SK-N-SH (cell line): ENCODE measurements at regions not wholly inside any gene's neighbourhood (a gene's known extent, or its start where the extent isn't known, plus 50 kb on each side); places are given as distances from the start of the nearest gene placed in this dataset.

Experiments used
- CTCF ChIA-PET: fragments of 300-600, 350-600 bp; formaldehyde crosslinking; extraction: SDS; loops from one replicate; lab custom pipeline; 2021; lab: Yijun Ruan, JAX
- POLR2A ChIA-PET: fragments of 350-600 bp; sonication (Branson Sonifier 250); formaldehyde crosslinking; extraction: SDS; loops from one replicate; lab custom pipeline; 2020; ENCODE audit warnings: antibody characterized with exemption, inconsistent platforms; lab: Yijun Ruan, JAX
- DNase-seq: peaks from one replicate; pipeline ENCODE4 v3.0.0; 2012
- H2AFZ ChIP-seq: fragments of 200-600 bp; sonication (generic); 2 replicates; pipeline ENCODE4 v1.8.1; 2016; ENCODE audit warnings: antibody characterized with exemption, mild to moderate bottlenecking, low read depth
- H3F3A ChIP-seq: fragments of 200-600 bp; sonication (generic); replicated peaks from 2 replicates; pipeline ENCODE3; 2016; ENCODE audit warnings: antibody characterized with exemption, mild to moderate bottlenecking; ENCODE audit not compliant: insufficient read depth
- H3K27ac ChIP-seq, 2 experiments: fragments of 200-500 bp in 1 of 2; fragments of 200-600 bp in 1 of 2; sonication (Bioruptor generic) in 1 of 2; sonication (generic), shearing (Covaris generic) in 1 of 2; 2 replicates each; pipeline versions ENCODE4 v1.5.1 to v1.6.1; 2014 to 2016; ENCODE audit warnings: low read depth in 2 of 2, inconsistent platforms in 1 of 2, low read length in 1 of 2, mild to moderate bottlenecking in 1 of 2, mixed read lengths in 1 of 2
- H3K27me3 ChIP-seq: fragments of 200-600 bp; sonication (generic), shearing (Covaris generic); 2 replicates; pipeline ENCODE4 v1.6.1; 2016; ENCODE audit warnings: mixed run types; ENCODE audit not compliant: insufficient read depth
- H3K36me3 ChIP-seq, 2 experiments: fragments of 200-500 bp in 1 of 2; fragments of 200-600 bp in 1 of 2; sonication (Bioruptor generic) in 1 of 2; sonication (generic) in 1 of 2; replicated peaks in 1 of 2; 2 replicates each; pipeline versions ENCODE3 to v1.5.1; 2014 to 2016; ENCODE audit warnings: low read length in 1 of 2, mild to moderate bottlenecking in 1 of 2; ENCODE audit not compliant: insufficient read depth in 2 of 2, control insufficient read depth in 1 of 2
- H3K4me1 ChIP-seq, 2 experiments: fragments of 200-500 bp in 1 of 2; fragments of 200-600 bp in 1 of 2; sonication (Bioruptor generic) in 1 of 2; sonication (generic), shearing (Covaris generic) in 1 of 2; 2 replicates each; pipeline versions ENCODE4 v1.5.1 to v1.6.1; 2014 to 2016; ENCODE audit warnings: low read depth in 1 of 2, low read length in 1 of 2, mixed run types in 1 of 2; ENCODE audit not compliant: insufficient read depth in 2 of 2, control insufficient read depth in 1 of 2
- H3K4me2 ChIP-seq: fragments of 200-600 bp; sonication (generic), shearing (Covaris generic); 2 replicates; pipeline ENCODE4 v1.6.1; 2017; ENCODE audit warnings: mixed run types
- H3K4me3 ChIP-seq, 2 experiments: fragments of 200-500 bp in 1 of 2; fragments of 200-600 bp in 1 of 2; sonication (Bioruptor generic) in 1 of 2; sonication (generic), shearing (Covaris generic) in 1 of 2; 2 replicates each; pipeline versions ENCODE4 v1.5.1 to v1.8.1; 2014 to 2016; ENCODE audit warnings: low read depth in 2 of 2, inconsistent platforms in 1 of 2, low read length in 1 of 2, mild to moderate bottlenecking in 1 of 2, mixed read lengths in 1 of 2, moderate library complexity in 1 of 2
- H3K79me2 ChIP-seq: fragments of 200-600 bp; sonication (generic); 2 replicates; pipeline ENCODE4 v1.8.1; 2017; ENCODE audit warnings: mild to moderate bottlenecking; ENCODE audit not compliant: insufficient read depth
- H3K9ac ChIP-seq: fragments of 200-600 bp; sonication (generic); 2 replicates; pipeline ENCODE4 v1.6.1; 2017; ENCODE audit warnings: mixed run types
- H3K9me2 ChIP-seq: fragments of 200-600 bp; sonication (generic); 2 replicates; pipeline ENCODE4 v1.6.1; 2017; ENCODE audit warnings: mixed run types
- H3K9me3 ChIP-seq: fragments of 200-600 bp; sonication (generic); 2 replicates; pipeline ENCODE4 v1.6.1; 2017; ENCODE audit warnings: mixed run types, mild to moderate bottlenecking, moderate library complexity
- H4K20me1 ChIP-seq: fragments of 200-600 bp; sonication (generic); 2 replicates; pipeline ENCODE4 v1.6.1; 2017; ENCODE audit warnings: mild to moderate bottlenecking, mixed run types; ENCODE audit not compliant: insufficient read depth
- CHD2 ChIP-seq: fragments of 150-350 bp; IDR thresholded peaks from 2 replicates; pipeline ENCODE4 v1.6.1; 2018; ENCODE audit warnings: low read length; ENCODE audit not compliant: partially characterized antibody
- EZH2phosphoT487 ChIP-seq: fragments of 200-600 bp; sonication (generic); IDR thresholded peaks from 2 replicates; pipeline ENCODE4 v1.6.1; 2017; ENCODE audit warnings: low read depth, mixed run types, mild to moderate bottlenecking, antibody characterized with exemption, moderate library complexity, borderline replicate concordance
- FOXJ3 ChIP-seq: sonication (generic); formaldehyde crosslinking; IDR thresholded peaks from 2 replicates; pipeline ENCODE4 v1.5.1; 2020; ENCODE audit warnings: mild to moderate bottlenecking, missing genetic modification reagents
- GABPA ChIP-seq: IDR thresholded peaks from 2 replicates; pipeline ENCODE4 v1.4.0; 2012; ENCODE audit warnings: low read depth, mild to moderate bottlenecking
- IRF3 ChIP-seq: fragments of 150-350 bp; IDR thresholded peaks from 2 replicates; pipeline ENCODE4 v1.6.1; 2016; ENCODE audit warnings: mild to moderate bottlenecking, low read depth, low read length
- MAX ChIP-seq: IDR thresholded peaks from 2 replicates; pipeline ENCODE4 v1.4.0; 2012; ENCODE audit warnings: low read depth
- MEF2A ChIP-seq: IDR thresholded peaks from 2 replicates; pipeline ENCODE4 v1.4.0; 2012; ENCODE audit warnings: low read depth, borderline replicate concordance
- MXI1 ChIP-seq: IDR thresholded peaks from 2 replicates; pipeline ENCODE4 v1.6.1; 2012; ENCODE audit warnings: mild to moderate bottlenecking, low read depth, low read length, improper control_type of control experiment
- NFIC ChIP-seq: IDR thresholded peaks from 2 replicates; pipeline ENCODE4 v1.4.0; 2012; ENCODE audit warnings: borderline replicate concordance
- NRF1 ChIP-seq: IDR thresholded peaks from 2 replicates; pipeline ENCODE4 v1.6.1; 2012; ENCODE audit warnings: low read depth, mild to moderate bottlenecking, low read length
- PBX3 ChIP-seq: IDR thresholded peaks from 2 replicates; pipeline ENCODE4; 2012
- POLR2AphosphoS5 ChIP-seq: IDR thresholded peaks from 2 replicates; pipeline ENCODE4 v1.6.1; 2012; ENCODE audit warnings: low read depth, low read length
- RXRA ChIP-seq: IDR thresholded peaks from 2 replicates; pipeline ENCODE4 v1.4.0; 2012; ENCODE audit warnings: low read depth, mild to moderate bottlenecking, borderline replicate concordance
- TAF1 ChIP-seq: IDR thresholded peaks from 2 replicates; pipeline ENCODE4 v1.6.1; 2012; ENCODE audit warnings: low read depth, mild to moderate bottlenecking, low read length, moderate library complexity, borderline replicate concordance
- TCF12 ChIP-seq: IDR thresholded peaks from 2 replicates; pipeline ENCODE4 v1.4.0; 2012
- USF1 ChIP-seq: IDR thresholded peaks from 2 replicates; pipeline ENCODE4 v1.4.0; 2012; ENCODE audit warnings: low read depth, borderline replicate concordance
- USF2 ChIP-seq: fragments of 150-350 bp; IDR thresholded peaks from 2 replicates; pipeline ENCODE4 v1.6.1; 2017; ENCODE audit warnings: antibody characterized with exemption, low read length, low read depth, borderline replicate concordance
- ZBTB33 ChIP-seq: IDR thresholded peaks from 2 replicates; pipeline ENCODE4 v1.4.0; 2012; ENCODE audit warnings: low read depth, borderline replicate concordance
- WGBS: methylation state at CpG from one replicate; pipeline ENCODE4 v1.1.6; 2017; ENCODE audit warnings: low lambda C conversion rate; 5-methylcytosine and 5-hydroxymethylcytosine counted together

- Histone ChIP-seq H3K4me3 (no peak overlapping the region), H3K9ac (no peak overlapping the region), H3F3A (peaks cover 6% of the 10 kb centered on the region), H3K9me3 (no peaks in the 10 kb centered on the region), H3K27ac (peak overlapping the region in 1 of 2 experiments; percentile 92; a peak in 1 of 4 replicates), H3K4me1 (peaks cover 3 to 7% of the 10 kb centered on the region in 2 experiments; a peak in 2 of 4 replicates), H3K79me2 (no peaks in the 10 kb centered on the region), H3K9me2 (no peaks in the 10 kb centered on the region), H3K4me2 (no peak overlapping the region), H3K27me3 (no peaks in the 10 kb centered on the region)
- no peak for DNase-seq
- POLR2A ChIA-PET, result no interaction called here
- 87% methylated on average over 6 of the region's 6 CpGs for WGBS
- TF ChIP-seq GABPA (no peak), IRF3 (no peak), NRF1 (no peak), FOXJ3 (no peak), NFIC (no peak), USF2 (no peak), MEF2A (no peak), RXRA (no peak), ZBTB33 (no peak), CHD2 (no peak), USF1 (no peak), MAX (no peak), PBX3 (no peak), TCF12 (no peak), TAF1 (no peak), POLR2AphosphoS5 (no peak), MXI1 (no peak), EZH2phosphoT487 (no peak)
- TF ChIP-seq, all 33 proteins: peak for 0
- Histone ChIP-seq H4K20me1 (no peaks in the 10 kb centered on the region), H2AFZ (no peak overlapping the region), H3K36me3 (no peaks in the 10 kb centered on the region)
- CTCF ChIA-PET, result no interaction called here
Measured at GRCh38 chr21:24046829-24047443, 1560.3 kb downstream of the MRPL39 start.
